MCF 10A (cell line): ENCODE measurements at regions not wholly inside any gene's neighbourhood (a gene's known extent, or its start where the extent isn't known, plus 50 kb on each side); places are given as distances from the start of the nearest gene placed in this dataset.

Source experiments
- BruUV-seq: library from RNA; stranded (reverse); fragments of 400-500 nt; replicated peaks from 2 replicates; lab custom pipeline; 2021; lab: Mats Ljungman, UMichigan
- CTCF ChIA-PET: fragments of 300-600 bp; sonication (Branson Sonifier 250); formaldehyde crosslinking; extraction: SDS; loops from one replicate; lab custom pipeline; 2021; ENCODE audit warnings: antibody characterized with exemption, inconsistent platforms; lab: Yijun Ruan, JAX
- POLR2A ChIA-PET: fragments of 300-600, 350-650 bp; sonication (Branson Sonifier 250); formaldehyde crosslinking; extraction: SDS; loops from one replicate; lab custom pipeline; 2020; ENCODE audit warnings: antibody characterized with exemption, inconsistent platforms; lab: Yijun Ruan, JAX
- DNase-seq: peaks from one replicate; pipeline ENCODE4 v3.0.0-alpha.2; 2018; ENCODE audit not compliant: unreplicated experiment
- H3K27ac Mint-ChIP-seq: one replicate; pipeline ENCODE4 v1.8.0; 2022; ENCODE audit warnings: mild to moderate bottlenecking, low read depth, mixed read lengths; ENCODE audit not compliant: unreplicated experiment
- H3K27me3 Mint-ChIP-seq: one replicate; pipeline ENCODE4 v1.8.0; 2022; ENCODE audit warnings: mixed read lengths; ENCODE audit not compliant: insufficient read depth, unreplicated experiment
- H3K36me3 Mint-ChIP-seq: one replicate; pipeline ENCODE4 v1.8.0; 2022; ENCODE audit warnings: mild to moderate bottlenecking, moderate library complexity, mixed read lengths; ENCODE audit not compliant: insufficient read depth, unreplicated experiment
- H3K4me1 Mint-ChIP-seq: one replicate; pipeline ENCODE4 v1.8.0; 2022; ENCODE audit warnings: mixed read lengths; ENCODE audit not compliant: insufficient read depth, unreplicated experiment
- H3K4me3 Mint-ChIP-seq: one replicate; pipeline ENCODE4 v1.8.0; 2022; ENCODE audit warnings: mild to moderate bottlenecking, moderate library complexity, mixed read lengths; ENCODE audit not compliant: unreplicated experiment
- H3K9me3 Mint-ChIP-seq: one replicate; pipeline ENCODE4 v1.8.0; 2022; ENCODE audit warnings: mixed read lengths; ENCODE audit not compliant: unreplicated experiment
- CTCF ChIP-seq: fragments of 200-600 bp; IDR thresholded peaks from one replicate; pipeline ENCODE4 v1.8.0; 2022; ENCODE audit warnings: antibody characterized with exemption, mild to moderate bottlenecking; ENCODE audit not compliant: unreplicated experiment
- intact Hi-C: fragments of 100-400 bp; cut with micrococcal nuclease; formaldehyde crosslinking; loops from 2 replicates; pipeline ENCODE4 v1.14.1; 2022

GRCh38 chr6:159595173-159595572 is 97.9 kb downstream of the SOD2 start:
- peak; percentile 96 for DNase-seq
- intact Hi-C loops: loop anchor here (2.0 kb wide), 1 partner anchor 16 kb away; no protein-coding TSS in a partner anchor
- Mint-ChIP-seq H3K4me3 (peak overlapping the region; percentile 30), H3K9me3 (no peaks in the 10 kb centered on the region), H3K4me1 (peaks cover 15% of the 10 kb centered on the region), H3K27me3 (no peaks in the 10 kb centered on the region), H3K27ac (peak overlapping the region; percentile 85), H3K36me3 (no peaks in the 10 kb centered on the region)
- POLR2A ChIA-PET: interaction anchor here (0.6 to 1.4 kb wide), 5 partner anchors 59 to 411 kb away, joined by 3 to 4 read pairs (median 3); no protein-coding TSS in a partner anchor
- CTCF ChIA-PET: interaction anchor here (0.5 to 2.1 kb wide), 8 partner anchors 10 to 607 kb away, joined by 3 to 6 read pairs (median 4); no protein-coding TSS in a partner anchor
- BruUV-seq: no TSS peak
- TF ChIP-seq CTCF: no peak

- Mint-ChIP-seq H3K27me3 (no peaks in the 10 kb centered on the region), H3K27ac (peak overlapping the region; percentile 85), H3K4me1 (peaks cover 15% of the 10 kb centered on the region), H3K4me3 (peak overlapping the region; percentile 30), H3K36me3 (no peaks in the 10 kb centered on the region), H3K9me3 (no peaks in the 10 kb centered on the region)
- POLR2A ChIA-PET: interaction anchor here (0.6 to 1.4 kb wide), 5 partner anchors 59 to 411 kb away, joined by 3 to 4 read pairs (median 3); no protein-coding TSS in a partner anchor
- no TSS peak for BruUV-seq
- DNase-seq: peak; percentile 73
- no peak for TF ChIP-seq CTCF
- CTCF ChIA-PET: interaction anchor here (0.8 to 2.1 kb wide), 5 partner anchors 9 to 606 kb away, joined by 3 to 6 read pairs (median 4); no protein-coding TSS in a partner anchor
- intact Hi-C loops: loop anchor here (2.0 kb wide), 1 partner anchor 16 kb away; no protein-coding TSS in a partner anchor
Measured at GRCh38 chr6:159594750-159595117, 98.3 kb downstream of the SOD2 start.

DNA sequence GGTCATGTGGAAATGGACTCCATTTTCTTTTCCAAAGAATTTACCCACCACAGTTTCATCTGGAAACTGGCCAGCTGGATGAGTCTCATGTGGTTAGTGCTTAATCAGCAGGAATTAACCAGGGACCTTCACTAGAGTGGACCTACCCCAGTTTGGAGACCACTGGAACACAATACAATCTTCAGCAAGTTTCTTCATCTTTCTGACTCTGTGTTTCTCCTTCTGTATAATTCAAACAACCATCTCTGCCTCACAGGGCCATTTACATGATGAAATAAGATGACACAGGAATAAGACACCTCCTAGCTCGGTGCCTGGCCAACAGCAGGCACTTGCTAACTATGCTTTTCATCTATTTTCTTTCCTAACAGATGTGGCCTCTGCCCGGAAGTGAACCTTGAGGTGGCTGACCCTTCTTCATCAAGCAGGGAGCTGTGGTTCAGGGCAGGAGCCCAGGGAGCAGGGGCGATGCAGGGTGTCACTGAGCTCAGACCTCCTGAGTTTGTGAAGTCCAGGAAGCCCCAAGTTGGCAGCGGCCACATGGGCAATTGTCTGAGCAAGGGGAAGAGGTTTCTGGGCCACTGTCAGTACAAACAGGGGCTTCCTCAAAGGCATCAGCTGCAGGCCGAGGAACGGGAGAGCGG is 98.8 kb downstream of the SOD2 start:
- Mint-ChIP-seq H3K27me3 (no peaks in the 10 kb centered on the region), H3K36me3 (no peaks in the 10 kb centered on the region), H3K9me3 (no peaks in the 10 kb centered on the region), H3K4me1 (peaks cover 15% of the 10 kb centered on the region), H3K4me3 (peak overlapping the region; percentile 30), H3K27ac (peak overlapping the region; percentile 85)
- TSS peak; percentile 34 for BruUV-seq
- CTCF ChIA-PET: interaction anchor here (0.8 to 2.1 kb wide), 7 partner anchors 9 to 606 kb away, joined by 3 to 6 read pairs (median 4); no protein-coding TSS in a partner anchor
- no peak for TF ChIP-seq CTCF
- DNase-seq: peak; percentile 40
- intact Hi-C loops: loop anchor here (2.0 kb wide), 1 partner anchor 15 kb away; no protein-coding TSS in a partner anchor
- POLR2A ChIA-PET: interaction anchor here (0.9 to 1.4 kb wide), 2 partner anchors 62 to 410 kb away, joined by 3 read pairs; no protein-coding TSS in a partner anchor

DNA sequence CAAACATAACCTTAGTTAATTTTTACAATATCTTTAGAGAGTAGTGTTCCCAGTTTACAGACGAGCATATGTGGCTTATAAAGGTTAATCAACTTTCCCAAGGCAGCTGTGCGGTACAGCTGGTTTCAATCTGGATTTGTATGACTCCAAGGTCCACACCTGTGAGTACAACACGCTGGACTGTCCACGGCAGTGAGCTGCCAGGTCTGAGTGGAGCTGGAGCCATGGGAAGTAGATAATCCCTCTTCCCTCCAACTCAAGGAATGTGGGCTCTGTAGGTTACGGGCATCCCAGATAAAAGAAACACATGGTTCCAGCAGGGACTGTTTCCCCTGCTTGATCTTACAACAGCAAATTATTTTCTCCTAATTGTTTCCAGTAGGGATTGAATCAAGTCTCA is 102.2 kb downstream of the SOD2 start:
- BruUV-seq: no TSS peak
- no peaks in the 10 kb centered on the region for H3K27me3 Mint-ChIP-seq
- ChIA-PET POLR2A (no interaction called here), CTCF (interaction anchor here (0.6 to 0.7 kb wide), 2 partner anchors 59 to 1773 kb away, joined by 3 read pairs; no protein-coding TSS in a partner anchor)
- DNase-seq: no peak
- H3K4me1 Mint-ChIP-seq: peaks cover 15% of the 10 kb centered on the region
- TF ChIP-seq CTCF: no peak
- no peak overlapping the region for H3K4me3 Mint-ChIP-seq
- H3K9me3 Mint-ChIP-seq: no peaks in the 10 kb centered on the region
- H3K36me3 Mint-ChIP-seq: no peaks in the 10 kb centered on the region
- intact Hi-C loops: no loop called here
- H3K27ac Mint-ChIP-seq: no peak overlapping the region
